ENCODE measurements at regions not wholly inside any gene's neighbourhood (a gene's known extent, or its start where the extent isn't known, plus 50 kb on each side); places are given as distances from the start of the nearest gene placed in this dataset.
"Not testable (repeated sequence)": the region's sequence is repeated elsewhere in the genome, so short reads cannot be mapped to it uniquely, and the experiment has no call there.

- DNase-seq, result no peak
Measured at GRCh38 chr2:160550048-160550447, 56.4 kb upstream of the RBMS1 start.

- DNase-seq, result no peak
Measured at GRCh38 chr2:160551259-160551658, 57.7 kb upstream of the RBMS1 start.

- DNase-seq, result no peak
Measured at GRCh38 chr2:160555420-160556071, 61.9 kb upstream of the RBMS1 start.

GRCh38 chr2:160557903-160558302, 64.3 kb upstream of the RBMS1 start:
- no peak for DNase-seq

GRCh38 chr2:160558531-160558930, 64.9 kb upstream of the RBMS1 start:
- DNase-seq, result no peak

- DNase-seq, result no peak
Measured at GRCh38 chr2:160561551-160562295, 68.1 kb upstream of the RBMS1 start.

- DNase-seq, result no peak
Measured at GRCh38 chr2:160562730-160563129, 69.1 kb upstream of the RBMS1 start.

GRCh38 chr2:160564591-160564990, 71.0 kb upstream of the RBMS1 start:
- DNase-seq, result no peak

- DNase-seq, result no peak
Measured at GRCh38 chr2:160565099-160565845, 71.7 kb upstream of the RBMS1 start.

GRCh38 chr2:160566717-160567116, 73.1 kb upstream of the RBMS1 start:
- no peak for DNase-seq

GRCh38 chr2:160568856-160569255, 75.2 kb upstream of the RBMS1 start:
- no peak for DNase-seq

GRCh38 chr2:160570376-160570775, 76.8 kb upstream of the RBMS1 start:
- no peak for DNase-seq

- no peak for DNase-seq
Measured at GRCh38 chr2:160574468-160575140, 81.0 kb upstream of the RBMS1 start.

- no peak for DNase-seq
Measured at GRCh38 chr2:160575368-160575767, 81.8 kb upstream of the RBMS1 start.

GRCh38 chr2:160576054-160576499, 82.5 kb upstream of the RBMS1 start:
- DNase-seq, result no peak

- not testable (repeated sequence) for DNase-seq
Measured at GRCh38 chr2:160577081-160577480, 83.5 kb upstream of the RBMS1 start.

GRCh38 chr2:160581035-160581434, 87.4 kb upstream of the RBMS1 start:
- no peak for DNase-seq

GRCh38 chr2:160581448-160581847, 87.8 kb upstream of the RBMS1 start:
- DNase-seq, result no peak

GRCh38 chr2:160582081-160582480, 88.5 kb upstream of the RBMS1 start:
- DNase-seq, result no peak

GRCh38 chr2:160582490-160583145, 89.0 kb upstream of the RBMS1 start:
- no peak for DNase-seq

GRCh38 chr2:160583146-160583535, 89.5 kb upstream of the RBMS1 start:
- DNase-seq, result no peak

- DNase-seq, result no peak
Measured at GRCh38 chr2:160583813-160584537, 90.4 kb upstream of the RBMS1 start.
